Left cardiac atrium (tissue), 4 donors: ENCODE measurements at regions not wholly inside any gene's neighbourhood (a gene's known extent, or its start where the extent isn't known, plus 50 kb on each side); places are given as distances from the start of the nearest gene placed in this dataset.

Experiments
- ATAC-seq, 2 donors: fragments of 200-7000 bp; cut with Tn5 transposase; one replicate each; pipeline ENCODE4 v1.9.1; 2020; ENCODE audit warnings: mild to moderate bottlenecking in 2 of 2, moderate library complexity in 2 of 2
- DNase-seq: peaks from one replicate; pipeline ENCODE4 v3.0.0-alpha.2; 2020
- intact Hi-C, 2 donors: fragments of 100-400 bp; cut with DNase I; formaldehyde crosslinking; loops; one replicate each; pipeline versions ENCODE4 v1.14.1 to v1.15.1; 2022 to 2023
- donor health status: DM: no; HTN: yes; CAD: no.
- donor health status: DM: no; HTN: yes; CAD: no; lungs with severe emphysema.
- donor health status: DM: yes; HTN: yes; CAD: no.
- donor health status: Dilated cardiomyopathy.

DNA sequence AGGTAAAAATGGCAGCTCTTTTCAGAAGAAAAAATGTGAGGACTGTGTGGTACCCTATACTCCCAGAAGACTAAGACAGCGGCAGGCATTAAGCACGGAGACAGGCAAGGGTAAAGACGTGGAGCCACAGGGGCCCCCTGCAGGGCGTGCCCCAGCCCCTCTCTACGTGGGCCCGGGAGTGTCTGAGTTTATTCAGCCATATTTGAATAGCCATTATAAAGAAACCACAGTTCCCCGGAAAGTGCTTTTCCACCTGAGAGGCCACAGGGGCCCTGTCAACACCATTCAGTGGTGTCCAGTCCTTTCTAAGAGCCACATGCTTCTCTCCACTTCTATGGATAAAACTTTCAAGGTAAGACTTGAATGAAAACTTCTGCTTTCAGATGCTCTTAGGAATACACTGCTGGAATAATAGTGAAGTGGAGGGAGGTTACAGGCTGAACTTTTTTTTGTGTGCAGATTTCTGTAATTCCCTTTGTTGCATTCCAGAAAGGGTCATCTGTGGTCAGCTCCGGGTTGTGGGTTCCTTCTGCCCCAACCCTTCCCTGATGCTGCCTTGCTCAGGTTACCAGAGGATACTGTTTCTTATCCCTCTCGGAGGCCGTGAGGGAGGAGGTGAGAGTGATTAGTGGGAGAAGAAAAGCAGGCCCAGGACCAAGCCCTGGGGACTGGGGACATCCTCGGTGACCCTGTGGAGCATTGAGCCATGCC, 58.4 kb downstream of the SLC25A47 start:
- DNase-seq (no peak), ATAC-seq (no peak)
- intact Hi-C loops, result loop anchor here (5.0 to 10.0 kb wide), 3 partner anchors 266 to 1246 kb away; no protein-coding TSS in a partner anchor

DNA sequence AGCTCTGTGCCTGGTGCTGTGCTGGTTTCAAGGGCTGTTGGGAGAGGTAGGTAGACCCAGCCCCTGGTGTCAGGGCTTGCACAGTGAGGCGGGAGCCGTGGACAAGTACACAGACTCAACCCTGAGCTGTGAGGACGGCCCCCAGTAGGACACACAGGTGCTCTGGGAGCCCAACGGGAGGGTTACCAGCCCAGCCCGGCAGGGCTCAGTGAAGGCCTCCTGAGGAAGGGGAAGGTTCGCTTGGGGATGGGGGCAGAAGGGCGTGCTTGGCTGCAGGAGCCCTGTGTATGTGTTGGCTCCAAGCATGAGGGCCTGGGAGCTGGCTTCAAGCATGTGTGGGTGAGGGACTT, 58.9 kb downstream of the SLC25A47 start:
- intact Hi-C loops, result loop anchor here (5.0 to 10.0 kb wide), 3 partner anchors 265 to 1245 kb away; no protein-coding TSS in a partner anchor
- no peak for ATAC-seq

DNA sequence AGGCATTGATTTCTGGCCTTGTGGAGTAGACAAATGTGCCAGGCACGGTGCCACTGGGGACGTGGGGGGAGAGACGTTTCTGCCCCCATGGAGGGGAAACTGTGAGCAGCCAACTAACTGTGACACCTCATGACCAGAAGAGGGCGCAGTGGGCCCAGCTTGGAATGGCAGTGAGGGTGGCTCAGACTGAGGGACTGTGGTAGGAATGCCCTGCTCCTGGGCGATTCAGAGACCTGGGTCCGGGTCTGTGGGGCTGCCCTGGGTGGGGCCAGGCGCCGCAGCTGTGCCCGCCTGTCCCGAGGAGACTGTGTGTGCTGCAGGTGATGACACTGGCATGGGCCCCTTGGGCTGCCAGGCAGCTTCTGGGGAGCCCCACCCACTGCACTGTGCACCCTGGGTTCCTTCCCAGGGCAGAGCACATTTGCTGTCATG, 60.6 kb downstream of the SLC25A47 start:
- intact Hi-C loops, result loop anchor here (5.0 to 10.0 kb wide), 3 partner anchors 264 to 1244 kb away; no protein-coding TSS in a partner anchor
- DNase-seq (peak; percentile 63), ATAC-seq (peak; percentile 66 to 70)

More for the DNA sequence above, 58.9 kb downstream of the SLC25A47 start:
- DNase-seq, result no peak

- intact Hi-C loops, result loop anchor here (5.0 to 10.0 kb wide), 3 partner anchors 263 to 1243 kb away; no protein-coding TSS in a partner anchor
- no peak for DNase-seq
- no peak for ATAC-seq
Measured at GRCh38 chr14:100384277-100384676, 61.1 kb downstream of the SLC25A47 start.

DNA sequence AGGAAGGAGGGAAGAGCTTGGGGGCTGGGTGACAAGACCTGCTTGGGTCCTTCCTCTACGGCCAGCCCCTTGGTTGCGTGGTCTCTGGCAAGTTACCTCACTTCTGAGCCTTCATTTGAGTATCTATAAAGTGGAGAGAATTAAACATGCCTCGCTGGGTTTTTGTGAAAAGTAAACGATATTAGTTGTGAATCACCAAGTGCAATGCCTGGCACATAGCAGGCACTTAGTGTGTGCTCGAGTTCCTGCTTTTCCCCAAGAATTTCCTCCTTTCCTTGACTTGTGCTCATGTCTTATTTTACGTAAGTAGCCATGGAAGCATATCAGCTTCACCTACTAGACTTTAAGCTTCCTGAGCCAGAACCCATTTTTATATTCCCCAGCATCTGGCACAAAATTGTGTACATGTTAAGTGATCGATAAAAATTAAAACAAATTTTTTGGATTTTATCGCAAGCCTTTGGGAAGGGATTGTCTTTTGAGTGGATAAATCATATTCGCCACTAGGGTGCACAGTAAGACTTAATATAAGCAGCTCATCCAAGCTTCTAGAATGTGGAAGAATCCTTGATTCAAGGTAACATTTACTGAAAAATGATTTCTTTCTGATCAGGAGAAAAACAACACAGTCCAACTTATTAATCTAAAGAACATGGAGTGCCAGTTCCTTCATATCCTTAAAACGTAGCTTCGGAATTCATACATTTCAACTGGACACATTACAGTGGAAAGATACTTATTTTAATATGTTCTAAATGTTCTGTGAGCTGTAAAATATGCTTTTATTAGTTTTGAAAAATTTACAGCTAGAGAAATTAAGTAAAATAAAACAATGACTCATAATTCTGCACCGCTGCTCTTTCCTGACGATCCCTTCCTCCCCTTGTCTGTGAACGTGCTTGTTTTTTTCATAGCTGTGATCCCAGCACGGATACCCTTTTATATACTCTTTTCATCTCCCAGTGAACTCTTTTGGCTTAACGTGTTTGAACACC, 62.0 kb downstream of the SLC25A47 start:
- ATAC-seq, result peak; percentile 32 to 57
- DNase-seq, result no peak
- intact Hi-C loops, result loop anchor here (5.0 to 10.0 kb wide), 3 partner anchors 262 to 1242 kb away; no protein-coding TSS in a partner anchor

DNA sequence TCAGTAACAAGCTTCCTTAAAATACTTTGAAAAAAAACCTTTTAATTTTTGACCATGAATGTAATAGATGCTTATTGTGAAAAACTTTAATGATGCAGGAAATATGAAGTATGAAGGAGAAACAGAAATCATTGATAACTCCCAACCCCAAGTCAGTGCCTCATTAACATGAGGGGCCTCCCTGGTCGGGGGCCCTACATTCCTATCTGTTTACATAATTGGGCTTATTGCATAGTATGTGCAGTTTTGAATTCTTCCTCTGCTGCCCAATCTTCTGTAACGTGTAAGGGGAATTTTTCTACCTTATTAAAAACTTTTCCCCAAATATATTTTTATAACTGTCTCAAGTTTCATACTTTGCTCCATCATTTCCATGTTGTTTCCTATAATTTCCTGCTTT, 63.0 kb downstream of the SLC25A47 start:
- intact Hi-C loops, result loop anchor here in 1 of 2 donors (2.0 to 10.0 kb wide), 3 partner anchors 261 to 1241 kb away; no protein-coding TSS in a partner anchor
- no peak for DNase-seq
- no peak for ATAC-seq

DNA sequence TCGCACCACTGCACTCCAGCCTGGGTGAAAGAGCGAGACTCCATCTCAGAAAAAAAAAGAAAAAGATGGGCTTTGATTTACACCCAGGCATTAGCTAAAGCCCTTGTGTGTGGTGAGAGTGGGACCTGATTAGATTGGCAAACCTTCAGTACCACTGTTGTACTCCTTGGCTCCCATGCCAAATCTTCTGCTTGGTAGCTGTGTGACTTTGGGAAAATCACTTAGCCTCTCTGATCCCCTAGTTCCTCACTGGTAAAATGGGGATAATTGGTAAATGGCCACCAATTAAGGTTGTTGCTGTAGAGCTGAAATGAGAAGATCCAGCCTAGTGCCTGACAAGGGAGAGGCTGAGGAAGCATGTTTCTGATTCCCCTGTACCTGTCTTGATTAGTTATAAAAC, 63.7 kb downstream of the SLC25A47 start:
- intact Hi-C loops, result loop anchor here in 1 of 2 donors (2.0 to 10.0 kb wide), 3 partner anchors 260 to 1240 kb away; no protein-coding TSS in a partner anchor
- DNase-seq, result no peak
- ATAC-seq, result no peak

GRCh38 chr14:100387450-100387849, 64.3 kb downstream of the SLC25A47 start:
- intact Hi-C loops, result loop anchor here in 1 of 2 donors (2.0 to 10.0 kb wide), 3 partner anchors 260 to 1239 kb away; no protein-coding TSS in a partner anchor
- DNase-seq (no peak), ATAC-seq (no peak)

DNA sequence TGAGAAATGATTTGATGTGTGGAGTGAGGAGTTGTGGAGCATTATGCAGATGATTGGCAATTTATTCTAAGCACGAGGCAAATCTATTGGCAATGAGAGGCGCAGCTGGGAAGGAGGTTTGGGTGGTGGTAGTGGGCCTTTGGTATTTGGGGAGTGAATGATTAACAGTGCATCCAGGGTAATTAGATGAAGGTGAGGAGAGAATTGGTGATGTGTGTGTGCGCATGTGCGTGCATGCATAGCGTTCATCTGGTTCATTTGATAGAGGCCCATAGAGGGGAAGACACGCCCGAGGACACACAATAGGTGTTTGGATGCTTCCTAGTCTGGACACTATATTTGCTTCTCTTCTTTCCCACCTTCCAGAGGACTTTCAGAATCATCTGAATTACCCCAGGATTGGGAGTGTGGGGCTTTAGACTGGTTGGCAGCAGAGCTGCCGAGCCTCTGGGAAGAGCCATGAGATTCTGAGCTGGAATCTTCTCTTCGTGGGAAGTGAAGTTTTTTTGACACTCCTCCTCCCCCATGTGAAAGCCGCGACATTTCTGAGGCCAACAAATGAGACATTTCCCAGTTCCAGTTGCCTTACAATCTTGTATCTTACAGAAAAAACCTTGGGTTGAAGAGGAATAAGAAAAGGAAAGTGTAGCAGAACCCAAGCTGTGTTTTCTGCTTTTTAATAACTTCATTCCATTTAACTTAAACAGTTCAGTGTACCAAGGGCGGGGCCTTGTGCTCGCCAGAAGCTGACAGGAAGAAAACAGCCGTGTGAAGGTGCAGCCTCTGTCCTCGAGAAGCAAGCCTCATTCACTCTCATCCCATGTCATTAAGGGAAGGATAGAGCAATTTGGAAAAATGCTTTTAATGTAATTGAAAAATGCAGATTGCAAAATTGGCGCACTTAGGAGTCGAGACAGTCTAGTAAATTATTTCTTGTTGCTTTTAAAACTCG, 65.2 kb downstream of the SLC25A47 start:
- no peak for ATAC-seq
- intact Hi-C loops, result loop anchor here in 1 of 2 donors (5.0 to 10.0 kb wide), 2 partner anchors 259 to 404 kb away; no protein-coding TSS in a partner anchor

DNA sequence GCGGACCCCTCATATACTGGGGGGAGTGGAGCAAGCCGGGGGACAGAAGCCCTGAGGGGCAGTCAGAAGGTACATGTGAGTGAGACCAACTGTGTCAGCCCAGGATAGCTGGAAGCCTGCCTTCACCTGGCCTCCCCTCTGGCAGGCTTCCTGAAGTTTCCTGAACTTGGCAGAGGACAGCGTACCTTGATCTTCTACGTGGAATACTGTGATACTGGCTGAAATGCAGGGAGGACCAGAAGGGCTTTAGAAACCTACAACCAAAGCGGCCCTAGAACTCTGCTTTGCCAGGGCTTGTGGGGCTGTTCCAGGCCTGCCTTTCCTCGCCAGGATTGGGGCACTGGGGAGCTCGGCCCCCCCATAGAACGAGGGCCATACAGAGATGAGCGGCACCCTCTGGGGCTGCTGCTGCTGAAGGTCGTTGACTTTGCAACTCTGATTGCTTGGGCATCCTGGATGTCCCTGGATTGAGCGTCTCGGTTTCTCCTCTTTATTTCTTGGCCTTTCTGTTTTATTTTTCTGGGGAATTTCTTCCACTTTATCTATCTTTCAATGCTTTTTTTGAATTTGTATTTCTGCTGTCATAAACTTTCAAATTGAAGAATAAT, 66.5 kb downstream of the SLC25A47 start:
- ATAC-seq, result no peak
- DNase-seq, result no peak
- intact Hi-C loops, result loop anchor here in 1 of 2 donors (5.0 to 10.0 kb wide), 2 partner anchors 258 to 405 kb away; no protein-coding TSS in a partner anchor

More for the DNA sequence above, 65.2 kb downstream of the SLC25A47 start:
- no peak for DNase-seq

DNA sequence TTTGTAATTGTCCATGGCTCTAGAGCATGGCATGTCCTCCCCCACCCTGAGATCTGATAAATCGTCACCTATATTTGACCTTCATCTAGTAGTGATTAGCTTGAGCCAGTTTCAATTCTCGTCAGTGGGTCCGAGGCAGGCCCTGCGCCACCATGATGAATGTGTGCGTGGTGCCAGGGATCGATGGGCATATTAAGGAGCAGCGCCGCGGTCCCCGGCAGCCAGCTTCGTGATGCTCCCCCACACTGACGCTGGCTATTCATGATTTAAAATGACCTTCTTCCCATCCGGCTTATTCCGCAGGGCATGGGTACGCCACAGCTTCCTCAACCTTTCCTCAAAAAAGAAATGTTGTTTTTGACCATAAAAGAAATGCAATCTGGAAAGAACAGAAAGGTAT, 68.0 kb downstream of the SLC25A47 start:
- DNase-seq (no peak), ATAC-seq (no peak)
- intact Hi-C loops, result no loop called here

DNA sequence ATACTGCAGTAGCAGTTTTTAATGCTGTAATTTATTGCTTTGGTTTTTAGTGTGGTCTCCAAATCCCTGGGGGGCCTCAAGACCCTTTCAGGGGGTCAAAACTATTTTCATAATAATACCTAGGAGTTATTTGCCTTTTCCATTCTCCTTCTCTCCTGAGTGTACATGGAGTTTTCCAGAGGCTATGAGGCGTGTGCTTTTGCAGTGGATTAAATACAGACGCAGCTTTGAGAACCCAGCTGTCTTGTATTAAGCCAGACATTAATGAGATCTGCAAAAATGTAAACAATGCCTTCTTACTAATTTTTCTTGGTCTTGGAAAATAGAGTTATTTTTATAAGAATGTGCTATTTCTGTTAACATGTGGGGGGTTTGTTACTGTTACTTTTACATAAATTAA, 68.6 kb downstream of the SLC25A47 start:
- ATAC-seq, result no peak
- DNase-seq, result no peak
- intact Hi-C loops, result no loop called here

- ATAC-seq, result no peak
- DNase-seq, result no peak
- intact Hi-C loops, result no loop called here
Measured at GRCh38 chr14:100392356-100392755, 69.2 kb downstream of the SLC25A47 start.

GRCh38 chr14:100393362-100393761, 70.2 kb downstream of the SLC25A47 start:
- no peak for DNase-seq
- intact Hi-C loops, result no loop called here

GRCh38 chr14:100393906-100394732, 71.0 kb downstream of the SLC25A47 start:
- ATAC-seq (no peak), DNase-seq (no peak)
- intact Hi-C loops, result no loop called here

More at GRCh38 chr14:100393362-100393761, 70.2 kb downstream of the SLC25A47 start:
- no peak for ATAC-seq

DNA sequence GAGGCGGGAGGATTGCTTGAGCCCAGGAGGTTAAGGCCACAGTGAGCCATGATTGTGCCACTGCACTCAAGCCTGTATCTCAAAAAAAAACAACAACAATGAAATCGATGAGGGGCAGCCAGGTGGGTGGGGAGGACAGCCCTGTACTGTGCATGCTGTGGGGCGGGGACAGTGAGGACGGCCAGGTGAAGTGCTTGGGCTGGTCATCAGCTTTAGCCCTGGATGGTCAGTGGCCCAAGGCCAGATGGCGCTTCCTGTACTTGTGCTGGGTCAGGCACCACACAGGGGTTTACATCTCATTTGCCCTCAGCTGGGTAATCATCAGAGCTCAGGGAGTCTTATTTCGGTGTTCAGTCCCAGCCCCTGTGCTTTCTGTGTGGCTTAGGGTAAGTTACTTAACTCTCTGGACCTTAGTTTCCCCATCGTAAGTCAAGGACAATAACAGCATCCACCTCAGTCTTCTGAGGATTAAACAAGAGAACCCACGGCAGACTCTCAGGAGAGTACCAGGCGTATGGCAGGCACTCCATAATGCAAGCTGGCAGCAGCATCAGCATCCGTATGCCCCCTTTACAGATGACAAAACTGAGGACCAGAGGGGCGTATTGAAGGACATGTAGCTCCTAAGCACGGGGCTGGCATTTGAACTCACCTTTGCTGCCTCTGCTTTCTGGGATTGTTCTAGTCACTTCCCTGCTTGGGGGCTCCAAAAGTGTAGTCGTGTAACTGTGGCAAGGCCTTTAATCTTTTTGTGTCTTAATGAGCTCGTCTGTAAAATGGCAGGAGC, 71.9 kb downstream of the SLC25A47 start:
- DNase-seq (no peak), ATAC-seq (no peak)
- intact Hi-C loops, result no loop called here
